Neural crest cell (in vitro differentiated cells): ENCODE measurements at regions not wholly inside any gene's neighbourhood (a gene's known extent, or its start where the extent isn't known, plus 50 kb on each side); places are given as distances from the start of the nearest gene placed in this dataset.

Experiments used
- DNase-seq: peaks from one replicate; pipeline ENCODE4 v3.0.0; 2021; ENCODE audit warnings: low read depth, mixed read lengths, low spot score
- H3K27ac Mint-ChIP-seq: one replicate; pipeline ENCODE4 v1.8.0; 2021; ENCODE audit warnings: mild to moderate bottlenecking, mixed read lengths; ENCODE audit not compliant: unreplicated experiment
- H3K27me3 Mint-ChIP-seq: 2 replicates; pipeline ENCODE4 v1.8.0; 2021; ENCODE audit warnings: low read depth, mild to moderate bottlenecking, mixed read lengths
- H3K36me3 Mint-ChIP-seq: 2 replicates; pipeline ENCODE4 v1.8.0; 2021; ENCODE audit warnings: low read depth, mild to moderate bottlenecking, mixed read lengths
- H3K4me1 Mint-ChIP-seq: 2 replicates; pipeline ENCODE4 v1.8.0; 2021; ENCODE audit warnings: mixed read lengths
- H3K4me3 Mint-ChIP-seq: one replicate; pipeline ENCODE4 v1.8.0; 2021; ENCODE audit warnings: mild to moderate bottlenecking, mixed read lengths
- H3K9me3 Mint-ChIP-seq: 2 replicates; pipeline ENCODE4 v1.8.0; 2021; ENCODE audit warnings: mixed read lengths
- CTCF ChIP-seq: fragments of 200-600 bp; sonication (generic); conservative IDR thresholded peaks from 2 replicates; pipeline ENCODE4 v1.5.0; 2021; ENCODE audit warnings: antibody characterized with exemption, mild to moderate bottlenecking

DNA sequence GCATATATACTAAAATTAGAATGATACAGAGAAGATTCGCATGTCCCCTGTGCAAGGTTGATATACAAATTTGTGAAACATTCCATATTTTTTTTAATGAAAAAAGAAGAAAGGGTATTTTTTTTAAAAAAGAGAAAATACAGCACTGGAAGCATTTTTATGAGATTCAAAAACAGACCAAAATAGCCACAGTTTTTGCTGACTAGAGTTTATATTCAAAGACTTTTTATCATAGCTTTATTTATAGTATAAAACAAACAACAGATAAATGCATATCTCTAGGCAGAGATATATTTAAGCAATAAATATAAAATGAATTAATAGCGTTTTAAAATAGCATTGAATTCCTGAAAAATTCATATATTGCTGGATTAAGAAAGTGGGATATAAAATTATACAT, 436.5 kb upstream of the ACVR2A start:
- no peak for TF ChIP-seq CTCF
- Mint-ChIP-seq H3K27ac (no peak overlapping the region), H3K4me3 (no peak overlapping the region), H3K27me3 (no peaks in the 10 kb centered on the region), H3K36me3 (peaks cover 4% of the 10 kb centered on the region), H3K4me1 (no peaks in the 10 kb centered on the region), H3K9me3 (peaks cover 5% of the 10 kb centered on the region)
- DNase-seq, result no peak

- no peaks in the 10 kb centered on the region for H3K27me3 Mint-ChIP-seq
- no peak overlapping the region for H3K27ac Mint-ChIP-seq
- H3K36me3 Mint-ChIP-seq, result peaks cover under 1% of the 10 kb centered on the region
- DNase-seq, result no peak
- H3K4me3 Mint-ChIP-seq, result no peak overlapping the region
- H3K4me1 Mint-ChIP-seq, result no peaks in the 10 kb centered on the region
- TF ChIP-seq CTCF, result no peak
- H3K9me3 Mint-ChIP-seq, result peaks cover 2% of the 10 kb centered on the region
Measured at GRCh38 chr2:147405651-147406050, 439.2 kb upstream of the ACVR2A start.

DNA sequence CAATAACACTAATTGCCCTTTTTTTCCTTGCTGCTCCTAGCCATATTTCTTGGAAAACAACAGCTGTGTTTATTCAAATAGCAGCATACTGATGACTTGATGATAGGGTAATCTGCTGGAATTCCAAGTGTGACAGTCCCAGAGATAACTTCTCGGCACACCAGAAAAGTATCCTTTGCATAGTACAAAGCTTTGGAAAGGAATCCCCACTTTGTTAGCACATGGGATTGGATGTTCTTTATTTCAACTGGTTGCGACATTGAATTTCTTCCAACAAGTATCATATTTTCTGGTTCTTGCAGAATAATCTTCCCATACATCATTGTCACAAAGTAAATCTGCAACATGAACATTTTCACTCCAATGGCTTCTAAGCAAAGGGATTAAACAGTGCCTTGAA, 445.8 kb upstream of the ACVR2A start:
- no peaks in the 10 kb centered on the region for H3K27me3 Mint-ChIP-seq
- H3K4me1 Mint-ChIP-seq, result no peaks in the 10 kb centered on the region
- no peak for TF ChIP-seq CTCF
- DNase-seq, result no peak
- H3K9me3 Mint-ChIP-seq, result peaks cover 2% of the 10 kb centered on the region
- H3K36me3 Mint-ChIP-seq, result no peaks in the 10 kb centered on the region
- H3K27ac Mint-ChIP-seq, result no peak overlapping the region
- no peak overlapping the region for H3K4me3 Mint-ChIP-seq

DNA sequence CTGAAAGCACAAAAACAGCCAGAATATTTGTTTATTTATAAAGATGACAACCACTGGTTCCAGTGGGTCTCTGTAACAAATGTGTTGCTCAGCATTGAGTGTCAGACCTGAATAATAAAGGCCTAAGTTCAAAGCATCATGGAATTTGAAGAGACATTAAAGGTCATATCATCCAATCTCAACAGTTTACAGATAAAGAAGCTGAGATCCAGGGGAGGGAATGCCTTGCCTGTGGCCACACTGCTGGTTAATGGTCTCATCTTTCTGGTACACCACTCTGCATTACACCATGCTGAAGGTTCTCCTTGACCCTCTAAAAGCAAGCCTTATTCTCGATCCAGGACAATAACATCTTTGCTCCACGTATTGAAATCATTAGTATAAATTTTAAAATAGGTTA, 446.5 kb upstream of the ACVR2A start:
- Mint-ChIP-seq H3K27ac (no peak overlapping the region), H3K4me1 (no peaks in the 10 kb centered on the region), H3K9me3 (peaks cover 2% of the 10 kb centered on the region), H3K4me3 (no peak overlapping the region), H3K27me3 (no peaks in the 10 kb centered on the region), H3K36me3 (no peaks in the 10 kb centered on the region)
- no peak for DNase-seq
- TF ChIP-seq CTCF, result no peak

GRCh38 chr2:147396890-147397289, 447.9 kb upstream of the ACVR2A start:
- no peaks in the 10 kb centered on the region for H3K36me3 Mint-ChIP-seq
- no peak overlapping the region for H3K27ac Mint-ChIP-seq
- H3K27me3 Mint-ChIP-seq, result no peaks in the 10 kb centered on the region
- no peak for TF ChIP-seq CTCF
- H3K4me1 Mint-ChIP-seq, result peaks cover 2% of the 10 kb centered on the region
- H3K4me3 Mint-ChIP-seq, result no peak overlapping the region
- no peak for DNase-seq
- H3K9me3 Mint-ChIP-seq, result peaks cover 2% of the 10 kb centered on the region

GRCh38 chr2:147394179-147394790, 450.5 kb upstream of the ACVR2A start:
- no peak overlapping the region for H3K27ac Mint-ChIP-seq
- peaks cover 8% of the 10 kb centered on the region for H3K4me1 Mint-ChIP-seq
- no peaks in the 10 kb centered on the region for H3K36me3 Mint-ChIP-seq
- DNase-seq, result no peak
- no peaks in the 10 kb centered on the region for H3K27me3 Mint-ChIP-seq
- no peaks in the 10 kb centered on the region for H3K9me3 Mint-ChIP-seq
- TF ChIP-seq CTCF, result no peak
- no peak overlapping the region for H3K4me3 Mint-ChIP-seq
